ENCODE measurements at regions not wholly inside any gene's neighbourhood (a gene's known extent, or its start where the extent isn't known, plus 50 kb on each side); places are given as distances from the start of the nearest gene placed in this dataset.

DNA sequence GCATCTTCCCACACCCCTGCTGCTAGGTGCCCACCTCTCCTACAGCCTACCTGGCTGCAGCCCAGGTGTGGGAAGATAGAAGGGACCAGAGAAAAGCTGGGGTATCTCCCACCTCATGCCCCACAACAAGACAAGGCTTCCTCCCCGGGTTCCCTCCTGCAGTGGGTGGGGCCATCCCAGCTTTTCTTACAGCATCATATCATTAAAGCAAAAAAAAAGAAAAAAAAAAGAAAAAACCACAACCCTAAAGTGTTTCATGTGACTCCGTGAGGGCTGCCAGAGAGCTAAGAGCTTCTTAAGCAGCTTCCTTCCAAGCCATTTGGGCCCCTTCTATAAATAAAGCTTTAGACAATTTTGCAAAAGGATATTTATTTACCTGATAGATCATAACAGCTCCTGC is 455.4 kb upstream of the TSHZ3 start:
- in situ Hi-C loops (cut with MboI; ENCODE audit: low sequenced_read_pairs) (no loop called here), intact Hi-C loops (cut with micrococcal nuclease) (no loop called here)
- H3K9me3 ChIP-seq (ENCODE audit: control insufficient read depth, insufficient read depth, low read length): peaks cover 9% of the 10 kb centered on the region

More for the DNA sequence above, 455.4 kb upstream of the TSHZ3 start:
- Histone ChIP-seq H3K56ac (ENCODE audit: extremely low read depth, insufficient read depth, low read length) (no peak overlapping the region), H2AK9ac (replicated peaks; ENCODE audit: low read depth, low read length, poor library complexity) (no peak overlapping the region), H3K14ac (replicated peaks; ENCODE audit: low read depth, low read length) (no peak overlapping the region), H4K8ac (ENCODE audit: low read depth in 2 of 2, low read length in 2 of 2) (no peak overlapping the region), H3K4me3 (ENCODE audit: insufficient read depth, low read depth, low read length) (no peak overlapping the region), H2BK15ac (ENCODE audit: low read depth, low read length) (no peak overlapping the region), H3K18ac (ENCODE audit: low read depth, low read length) (no peak overlapping the region), H2BK120ac (ENCODE audit: low read depth, low read length) (no peak overlapping the region), H4K5ac (ENCODE audit: low read depth, low read length) (no peak overlapping the region), H3K27me3 (ENCODE audit: control insufficient read depth, insufficient read depth, low read length) (no peaks in the 10 kb centered on the region), H3K9me1 (ENCODE audit: insufficient read depth, low read length) (no peaks in the 10 kb centered on the region), H3K4me1 (ENCODE audit: control insufficient read depth, insufficient read depth, low read length) (no peaks in the 10 kb centered on the region), H4K91ac (ENCODE audit: insufficient read depth, low read depth, low read length) (no peak overlapping the region), H3K4me2 (ENCODE audit: low read depth, low read length) (no peak overlapping the region), H2AK5ac (ENCODE audit: low read depth, low read length) (no peak overlapping the region), H3K4ac (ENCODE audit: low read depth, low read length) (no peak overlapping the region), H3K23ac (ENCODE audit: low read depth, low read length) (no peak overlapping the region), H3K79me1 (ENCODE audit: low read depth in 1 of 2, low read length in 2 of 2) (no peaks in the 10 kb centered on the region), H2BK20ac (ENCODE audit: low read depth, low read length) (no peak overlapping the region), H2AFZ (replicated peaks; ENCODE audit: low read length, poor library complexity) (no peak overlapping the region), H4K20me1 (ENCODE audit: insufficient read depth, low read length) (no peaks in the 10 kb centered on the region), H3K9ac (ENCODE audit: low read depth, low read length) (no peak overlapping the region), H3K36me3 (ENCODE audit: control insufficient read depth, insufficient read depth, low read length) (no peaks in the 10 kb centered on the region), H3K27ac (ENCODE audit: insufficient read depth, low read length) (no peak overlapping the region), H2BK5ac (ENCODE audit: low read depth, low read length, poor library complexity, severe bottlenecking) (no peak overlapping the region)
- no CpG with 5 or more reads among the region's 2 CpGs for whole genome bisulfite sequencing, 2 experiments (ENCODE audit: extremely low coverage in 2 of 2, insufficient read length in 1 of 2)
- ATAC-seq (ENCODE audit: low read depth) (no peak), DNase-seq (no peak)
- dilution Hi-C loops (cut with HindIII; ENCODE audit: low sequenced_read_pairs, unreplicated experiment): no loop called here
- no TSS peak for BruUV-seq (replicated peaks)
- TF ChIP-seq, protein P1, sequence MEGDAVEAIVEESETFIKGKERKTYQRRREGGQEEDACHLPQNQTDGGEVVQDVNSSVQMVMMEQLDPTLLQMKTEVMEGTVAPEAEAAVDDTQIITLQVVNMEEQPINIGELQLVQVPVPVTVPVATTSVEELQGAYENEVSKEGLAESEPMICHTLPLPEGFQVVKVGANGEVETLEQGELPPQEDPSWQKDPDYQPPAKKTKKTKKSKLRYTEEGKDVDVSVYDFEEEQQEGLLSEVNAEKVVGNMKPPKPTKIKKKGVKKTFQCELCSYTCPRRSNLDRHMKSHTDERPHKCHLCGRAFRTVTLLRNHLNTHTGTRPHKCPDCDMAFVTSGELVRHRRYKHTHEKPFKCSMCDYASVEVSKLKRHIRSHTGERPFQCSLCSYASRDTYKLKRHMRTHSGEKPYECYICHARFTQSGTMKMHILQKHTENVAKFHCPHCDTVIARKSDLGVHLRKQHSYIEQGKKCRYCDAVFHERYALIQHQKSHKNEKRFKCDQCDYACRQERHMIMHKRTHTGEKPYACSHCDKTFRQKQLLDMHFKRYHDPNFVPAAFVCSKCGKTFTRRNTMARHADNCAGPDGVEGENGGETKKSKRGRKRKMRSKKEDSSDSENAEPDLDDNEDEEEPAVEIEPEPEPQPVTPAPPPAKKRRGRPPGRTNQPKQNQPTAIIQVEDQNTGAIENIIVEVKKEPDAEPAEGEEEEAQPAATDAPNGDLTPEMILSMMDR (conservative IDR thresholded peaks at IDR 0.05; ENCODE audit: low read depth, low read length): no peak
- TF ChIP-seq MAZ (IDR thresholded peaks at IDR 0.05; ENCODE audit: borderline replicate concordance, low read depth, low read length) (no peak), BHLHE40 (IDR thresholded peaks at IDR 0.05; ENCODE audit: low read depth, low read length) (no peak), MXI1 (IDR thresholded peaks at IDR 0.05; ENCODE audit: borderline replicate concordance, low read depth, low read length) (no peak), MAFK (IDR thresholded peaks at IDR 0.05; ENCODE audit: low read depth, low read length) (no peak), CEBPB (IDR thresholded peaks at IDR 0.05; ENCODE audit: low read depth, low read length) (no peak), RAD21 (IDR thresholded peaks at IDR 0.05; ENCODE audit: low read length) (no peak)
- POLR2A ChIA-PET (ENCODE audit: unreplicated experiment): no interaction called here
- CTCF ChIA-PET: no interaction called here

All from IMR-90 (cell line).